Mammary epithelial cell (primary cell): ENCODE measurements at regions not wholly inside any gene's neighbourhood (a gene's known extent, or its start where the extent isn't known, plus 50 kb on each side); places are given as distances from the start of the nearest gene placed in this dataset.

Experiments
- EZH2 ChIP-seq: IDR thresholded peaks from 2 replicates; pipeline ENCODE4 v1.6.1; 2012; ENCODE audit warnings: low read length, inconsistent platforms, borderline replicate concordance
- TF ChIP-seq, protein P1 (sequence below), 2 donors: IDR thresholded peaks in 1 of 2; conservative IDR thresholded peaks in 1 of 2; 2 replicates each; pipeline ENCODE4 v1.5.1; 2011 to 2012; ENCODE audit warnings: inconsistent platforms in 2 of 2, low read length in 2 of 2, mild to moderate bottlenecking in 2 of 2, control low read depth in 1 of 2, low read depth in 1 of 2; ENCODE audit not compliant: insufficient read depth in 1 of 2; ENCODE audit errors: extremely low read depth in 1 of 2

DNA sequence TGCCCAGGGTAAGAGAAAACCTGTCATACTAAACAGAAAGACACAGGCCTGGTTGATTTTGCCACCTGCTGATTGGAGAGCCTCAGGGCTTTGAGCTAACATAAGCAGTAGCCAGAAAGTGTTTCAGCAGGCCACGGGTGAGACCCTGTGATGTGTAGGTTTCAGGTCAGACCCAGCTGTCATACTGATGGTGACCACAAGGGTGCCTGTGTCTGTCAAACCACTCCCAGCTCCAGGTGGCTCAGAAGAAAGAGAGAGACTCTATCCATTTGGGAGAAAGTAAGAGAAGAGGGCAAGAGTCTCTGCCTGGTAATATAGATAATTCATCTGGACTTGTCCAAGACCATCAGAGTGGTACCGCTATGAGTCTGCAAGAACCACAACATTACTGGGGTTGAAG lies 72.8 kb upstream of the NLRP2B start:
- TF ChIP-seq, protein P1, sequence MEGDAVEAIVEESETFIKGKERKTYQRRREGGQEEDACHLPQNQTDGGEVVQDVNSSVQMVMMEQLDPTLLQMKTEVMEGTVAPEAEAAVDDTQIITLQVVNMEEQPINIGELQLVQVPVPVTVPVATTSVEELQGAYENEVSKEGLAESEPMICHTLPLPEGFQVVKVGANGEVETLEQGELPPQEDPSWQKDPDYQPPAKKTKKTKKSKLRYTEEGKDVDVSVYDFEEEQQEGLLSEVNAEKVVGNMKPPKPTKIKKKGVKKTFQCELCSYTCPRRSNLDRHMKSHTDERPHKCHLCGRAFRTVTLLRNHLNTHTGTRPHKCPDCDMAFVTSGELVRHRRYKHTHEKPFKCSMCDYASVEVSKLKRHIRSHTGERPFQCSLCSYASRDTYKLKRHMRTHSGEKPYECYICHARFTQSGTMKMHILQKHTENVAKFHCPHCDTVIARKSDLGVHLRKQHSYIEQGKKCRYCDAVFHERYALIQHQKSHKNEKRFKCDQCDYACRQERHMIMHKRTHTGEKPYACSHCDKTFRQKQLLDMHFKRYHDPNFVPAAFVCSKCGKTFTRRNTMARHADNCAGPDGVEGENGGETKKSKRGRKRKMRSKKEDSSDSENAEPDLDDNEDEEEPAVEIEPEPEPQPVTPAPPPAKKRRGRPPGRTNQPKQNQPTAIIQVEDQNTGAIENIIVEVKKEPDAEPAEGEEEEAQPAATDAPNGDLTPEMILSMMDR (conservative IDR thresholded peaks at IDR 0.05 in 1 of 2, IDR thresholded peaks at IDR 0.05 in 1 of 2; ENCODE audit: extremely low read depth in 1 of 2, insufficient read depth in 1 of 2, low read depth in 1 of 2, low read length in 2 of 2) = no peak
- no peak for TF ChIP-seq EZH2
